RKO (cell line): ENCODE measurements at regions not wholly inside any gene's neighbourhood (a gene's known extent, or its start where the extent isn't known, plus 50 kb on each side); places are given as distances from the start of the nearest gene placed in this dataset.

Source experiments
- DNase-seq: peaks from one replicate; pipeline ENCODE4 v3.0.0-alpha.2; 2016; ENCODE audit warnings: low spot score

DNA sequence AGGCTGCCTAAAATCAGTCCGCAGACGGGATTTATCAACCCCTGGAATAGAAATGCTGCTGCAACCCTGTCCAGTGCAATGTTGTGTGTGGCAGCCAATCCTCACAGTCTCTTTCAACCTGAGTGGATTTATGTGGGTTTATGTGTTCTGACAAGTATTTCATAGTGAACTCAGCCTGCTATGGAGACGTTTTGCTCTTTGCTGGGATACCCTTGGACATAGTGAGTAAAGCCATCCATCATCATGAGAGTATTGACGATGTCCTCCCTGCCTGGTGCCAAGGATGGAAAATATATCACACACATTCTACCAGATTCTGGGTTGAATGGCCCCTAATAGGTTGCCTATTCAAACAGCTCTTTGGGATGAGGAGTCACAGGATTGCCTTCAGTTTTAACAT is 219.1 kb downstream of the SOCS6 start:
- no peak for DNase-seq

DNA sequence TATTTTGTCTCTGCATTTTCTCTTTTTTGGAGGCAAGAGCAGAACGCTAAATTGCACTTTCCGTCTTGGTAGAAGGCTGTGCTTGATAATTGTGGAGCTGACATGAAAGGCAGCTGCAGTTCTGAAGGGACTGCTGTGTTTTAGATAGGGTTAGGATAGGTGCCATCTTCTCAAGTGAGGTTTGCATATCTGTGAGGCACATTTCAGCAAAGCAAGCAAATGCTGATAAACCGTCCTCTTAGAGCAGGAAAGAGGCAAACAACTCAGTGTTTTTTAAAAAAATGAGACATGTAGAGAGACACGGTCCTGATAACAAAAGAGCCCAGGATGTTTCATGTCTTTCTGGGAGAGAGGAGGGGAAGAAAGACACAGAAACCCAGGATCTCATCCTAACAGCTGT is 217.7 kb downstream of the SOCS6 start:
- no peak for DNase-seq

GRCh38 chr18:70503060-70503459 is 214.2 kb downstream of the SOCS6 start:
- no peak for DNase-seq

- DNase-seq = no peak
Measured at GRCh38 chr18:70501358-70501757, 212.5 kb downstream of the SOCS6 start.

- DNase-seq = no peak
Measured at GRCh38 chr18:70500748-70501147, 211.9 kb downstream of the SOCS6 start.

- DNase-seq = no peak
Measured at GRCh38 chr18:70499218-70499691, 210.4 kb downstream of the SOCS6 start.

DNA sequence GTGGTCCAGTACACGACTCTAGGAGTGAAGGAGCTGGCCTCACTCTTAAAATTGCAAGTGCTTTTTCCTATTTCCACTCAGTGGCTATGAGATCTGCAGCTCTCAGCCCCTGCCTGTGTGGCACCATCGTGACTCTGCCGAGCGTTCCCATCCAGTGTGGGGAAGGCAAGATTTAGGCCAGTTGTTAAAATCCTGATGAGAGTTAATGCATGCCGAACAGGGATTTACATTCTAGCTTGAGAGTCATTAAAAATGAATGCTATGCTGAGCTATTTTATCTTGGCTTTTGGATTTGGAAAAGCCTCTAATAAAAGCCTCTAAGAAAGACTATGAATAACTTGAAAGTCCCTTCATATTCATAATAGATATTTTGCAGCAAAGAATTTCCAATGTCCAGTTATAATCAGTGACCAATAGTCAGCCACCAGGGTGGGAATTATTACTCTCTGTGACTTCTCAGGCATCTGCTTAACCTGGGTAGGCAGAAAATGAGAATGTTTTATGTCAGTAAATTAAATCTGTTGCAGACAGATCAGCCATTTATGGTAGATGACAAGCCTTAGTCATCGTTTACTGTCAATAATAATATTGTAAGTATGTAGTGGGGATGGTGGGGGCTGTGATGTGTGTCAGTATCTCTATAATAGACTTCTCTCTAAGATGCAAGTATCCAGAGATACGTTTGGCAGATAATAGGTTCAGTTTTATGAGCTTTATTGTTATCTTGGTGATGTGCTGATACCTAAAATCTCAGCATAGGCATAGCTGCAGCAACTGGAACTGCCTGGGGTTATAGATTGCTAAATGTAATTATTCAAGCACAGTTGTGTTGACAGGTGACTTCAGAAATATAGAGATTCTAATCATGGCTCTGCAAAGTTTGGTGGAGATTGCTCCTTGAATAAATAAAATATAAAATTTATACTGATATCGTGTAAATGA is 207.8 kb downstream of the SOCS6 start:
- DNase-seq = no peak

DNA sequence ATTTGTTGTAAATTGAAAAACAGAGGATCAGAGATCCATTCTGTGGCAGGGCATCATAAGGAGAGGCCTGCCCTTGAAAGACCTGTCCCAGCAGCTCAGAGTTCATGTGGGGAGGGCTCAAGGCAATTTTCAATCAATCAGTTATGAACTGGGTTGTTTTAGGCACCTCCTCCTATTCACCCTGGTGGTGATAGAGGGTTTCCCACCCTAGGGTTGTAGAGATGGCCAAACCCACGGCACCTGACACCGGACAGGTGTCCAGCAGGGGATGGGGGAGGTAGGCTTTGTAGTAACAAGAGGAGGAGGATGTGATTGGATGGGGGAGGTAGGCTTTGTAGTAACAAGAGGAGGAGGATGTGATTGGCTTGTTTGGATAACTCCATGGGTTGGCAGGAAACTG is 205.7 kb downstream of the SOCS6 start:
- DNase-seq = no peak

GRCh38 chr18:70493461-70493860 is 204.6 kb downstream of the SOCS6 start:
- no peak for DNase-seq

DNA sequence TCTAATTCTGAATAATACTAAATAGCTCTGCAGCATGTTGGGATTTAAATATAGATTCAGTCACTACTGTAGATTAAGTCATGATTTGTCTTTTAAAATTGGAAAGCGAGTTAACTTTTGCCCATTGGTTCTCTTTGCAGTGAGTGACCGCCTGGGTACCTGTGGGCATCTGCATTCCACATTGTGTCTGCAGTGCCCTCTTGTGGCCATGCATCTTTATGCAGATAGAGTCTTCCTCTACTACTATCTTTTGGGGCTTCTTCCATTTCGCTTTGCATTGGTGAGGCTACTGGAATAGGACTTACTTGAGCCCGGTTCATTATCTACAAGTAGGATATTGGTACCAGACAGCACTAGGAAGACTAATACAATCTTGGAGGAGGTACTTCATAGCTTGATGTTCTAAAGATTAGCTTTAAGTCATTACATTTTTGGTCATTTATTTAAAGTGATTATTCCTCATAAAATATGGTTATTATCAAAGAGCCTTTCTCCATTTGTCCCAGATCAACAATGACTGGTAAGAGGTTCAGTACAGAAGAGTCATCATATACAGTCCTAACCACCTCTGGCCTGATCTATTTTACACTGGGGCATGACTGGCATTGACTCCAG is 203.0 kb downstream of the SOCS6 start:
- DNase-seq = peak; percentile 57

- peak; percentile 73 for DNase-seq
Measured at GRCh38 chr18:70489986-70490933, 201.4 kb downstream of the SOCS6 start.

DNA sequence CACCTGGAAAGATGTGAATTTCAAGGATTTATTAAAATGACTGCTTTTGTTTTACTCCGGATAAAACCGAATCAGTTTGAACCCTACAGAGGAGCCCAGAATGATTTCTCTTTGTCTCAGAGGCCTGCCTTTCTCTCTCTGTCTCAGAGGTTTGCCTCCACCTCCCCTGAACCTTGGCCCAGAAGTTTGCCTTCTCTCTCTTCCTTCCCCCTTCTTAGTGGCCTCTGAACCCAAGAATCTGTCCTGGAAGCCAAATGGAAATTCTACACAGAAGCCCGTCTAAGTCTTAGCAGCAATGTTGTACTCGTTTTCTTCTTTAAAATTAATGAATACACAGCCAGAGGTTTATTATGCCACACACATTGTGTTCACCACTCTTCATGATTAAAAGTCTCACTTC is 200.7 kb downstream of the SOCS6 start:
- no peak for DNase-seq

DNA sequence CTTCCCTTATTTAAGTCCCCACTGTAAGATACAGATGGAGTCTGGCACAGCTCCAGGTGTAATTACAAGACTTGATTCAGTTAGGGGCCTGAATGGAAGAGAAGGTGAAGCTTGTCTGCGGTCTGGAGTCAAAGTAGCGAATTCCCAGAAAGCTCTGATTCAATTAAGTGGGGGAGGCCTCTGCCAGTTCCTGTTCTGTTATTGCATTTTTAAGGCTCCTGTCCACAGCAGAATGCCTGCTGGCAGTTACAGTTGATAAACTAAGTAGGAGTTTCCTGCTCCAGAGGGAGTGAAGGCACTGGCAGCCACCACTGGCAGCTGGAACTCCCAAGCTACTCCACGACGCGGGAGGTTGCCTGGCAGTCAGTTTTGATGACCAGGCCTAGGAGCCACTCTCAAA is 181.1 kb downstream of the SOCS6 start:
- no peak for DNase-seq

DNA sequence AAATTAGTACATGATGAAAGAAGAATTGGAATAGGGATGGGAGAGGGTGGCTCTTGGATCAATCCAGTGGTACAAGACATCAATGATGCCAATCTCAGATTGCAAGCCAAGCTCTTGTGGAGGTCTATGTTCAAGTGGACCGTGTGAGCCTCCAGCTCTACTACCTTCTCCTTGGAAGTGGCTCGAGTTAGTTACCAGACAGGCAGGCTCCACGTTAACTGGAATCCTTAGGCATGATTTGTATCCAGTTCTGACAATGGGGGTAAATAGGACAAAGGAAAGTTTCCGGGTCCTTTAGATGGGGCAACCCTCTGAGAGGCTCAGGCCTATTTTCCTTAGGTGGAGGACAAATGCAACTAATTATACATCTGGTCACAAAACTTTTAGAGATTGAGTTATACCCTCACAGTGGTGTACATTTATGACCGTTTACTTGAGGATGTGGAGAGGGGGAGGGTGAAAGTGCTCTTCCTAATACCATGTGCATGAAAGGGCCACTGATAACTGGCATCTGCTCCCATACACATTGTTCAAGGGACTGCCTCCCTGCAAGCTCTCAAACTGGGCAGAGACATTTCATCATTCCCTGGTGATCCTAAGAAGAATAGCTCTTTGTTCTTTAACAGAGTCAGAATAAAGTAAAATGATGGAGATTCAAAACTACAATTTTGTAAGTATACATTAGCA is 180.2 kb downstream of the SOCS6 start:
- no peak for DNase-seq

- DNase-seq = peak; percentile 18
Measured at GRCh38 chr18:70464343-70465114, 175.7 kb downstream of the SOCS6 start.

- no peak for DNase-seq
Measured at GRCh38 chr18:70463085-70463484, 174.2 kb downstream of the SOCS6 start.

- DNase-seq = no peak
Measured at GRCh38 chr18:70462078-70462439, 173.2 kb downstream of the SOCS6 start.

DNA sequence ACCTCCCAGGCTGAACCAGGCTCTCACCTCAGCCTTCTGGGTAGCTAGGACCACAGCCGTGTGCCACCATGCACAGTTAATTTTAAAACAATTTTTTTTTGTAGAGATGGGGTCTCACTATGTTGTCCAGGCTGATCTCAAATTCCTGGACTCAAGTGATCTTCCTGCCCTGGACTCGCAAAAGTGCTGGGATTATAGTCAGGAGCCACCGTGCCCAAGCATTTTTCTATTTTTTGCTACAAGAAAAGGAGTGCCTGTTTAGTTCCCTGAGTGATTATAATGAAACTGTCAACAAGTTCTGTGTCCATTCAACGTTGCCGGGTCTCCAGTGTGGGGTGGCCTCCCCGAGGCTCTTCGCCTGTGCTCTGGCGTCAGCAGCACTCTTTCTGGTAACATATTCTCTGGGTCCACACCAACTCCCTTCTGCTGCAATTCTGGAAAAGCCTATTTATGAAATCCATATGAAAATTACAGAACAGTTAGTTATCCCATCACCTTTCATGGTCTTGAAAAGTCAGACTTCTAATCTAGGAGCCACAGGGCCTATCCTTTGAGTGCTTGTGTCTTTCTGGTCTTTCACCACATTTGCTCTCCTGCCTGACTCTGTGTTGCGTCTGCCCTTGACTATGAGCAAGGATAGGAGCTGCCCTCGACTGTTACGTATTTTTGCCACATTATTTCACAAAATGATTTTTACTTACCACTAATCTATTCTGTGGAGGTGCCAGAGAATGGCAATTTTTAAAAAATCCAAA is 172.7 kb downstream of the SOCS6 start:
- DNase-seq = no peak

DNA sequence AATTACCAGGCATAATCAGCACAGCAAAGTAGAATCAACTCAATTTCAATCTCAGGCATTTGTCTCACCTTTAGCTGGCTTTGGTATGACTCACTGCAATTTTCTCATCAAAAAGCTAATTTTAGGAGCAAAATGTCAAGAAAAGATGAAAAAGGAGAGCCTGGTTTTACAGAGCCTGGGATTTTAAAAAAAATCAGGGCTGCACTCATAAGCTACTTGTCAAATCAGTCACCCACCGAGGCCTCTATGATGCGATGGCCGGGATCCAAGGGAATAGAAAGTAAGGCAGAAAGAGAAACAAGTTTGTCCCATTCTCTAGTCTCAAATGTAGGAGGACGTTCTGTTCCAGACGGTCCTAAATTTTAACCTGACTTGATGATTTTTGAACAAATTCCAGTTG is 170.9 kb downstream of the SOCS6 start:
- DNase-seq = no peak

GRCh38 chr18:70459251-70459650 is 170.4 kb downstream of the SOCS6 start:
- no peak for DNase-seq
